HepG2 (cell line): ENCODE measurements at regions not wholly inside any gene's neighbourhood (a gene's known extent, or its start where the extent isn't known, plus 50 kb on each side); places are given as distances from the start of the nearest gene placed in this dataset.

ENCODE experiments used
- U2AF2 ChIP-seq: fragments of 200-400 bp; formaldehyde crosslinking; IDR thresholded peaks from 2 replicates; pipeline ENCODE4 v1.6.1; 2017; ENCODE audit warnings: low read depth, mild to moderate bottlenecking, low read length
- ZNF274 ChIP-seq: sonication (generic); formaldehyde crosslinking; IDR thresholded peaks from 2 replicates; pipeline ENCODE4 v1.5.1; 2020; ENCODE audit warnings: mild to moderate bottlenecking, missing genetic modification reagents
- ZNF605 ChIP-seq: sonication (generic); formaldehyde crosslinking; IDR thresholded peaks from 2 replicates; pipeline ENCODE4 v1.8.0; 2022; ENCODE audit warnings: mild to moderate bottlenecking, missing genetic modification reagents
- TF ChIP-seq, protein P1 (sequence below): sonication (generic); formaldehyde crosslinking; conservative IDR thresholded peaks from 2 replicates; pipeline ENCODE4 v1.8.0; 2022; ENCODE audit warnings: missing genetic modification reagents

DNA sequence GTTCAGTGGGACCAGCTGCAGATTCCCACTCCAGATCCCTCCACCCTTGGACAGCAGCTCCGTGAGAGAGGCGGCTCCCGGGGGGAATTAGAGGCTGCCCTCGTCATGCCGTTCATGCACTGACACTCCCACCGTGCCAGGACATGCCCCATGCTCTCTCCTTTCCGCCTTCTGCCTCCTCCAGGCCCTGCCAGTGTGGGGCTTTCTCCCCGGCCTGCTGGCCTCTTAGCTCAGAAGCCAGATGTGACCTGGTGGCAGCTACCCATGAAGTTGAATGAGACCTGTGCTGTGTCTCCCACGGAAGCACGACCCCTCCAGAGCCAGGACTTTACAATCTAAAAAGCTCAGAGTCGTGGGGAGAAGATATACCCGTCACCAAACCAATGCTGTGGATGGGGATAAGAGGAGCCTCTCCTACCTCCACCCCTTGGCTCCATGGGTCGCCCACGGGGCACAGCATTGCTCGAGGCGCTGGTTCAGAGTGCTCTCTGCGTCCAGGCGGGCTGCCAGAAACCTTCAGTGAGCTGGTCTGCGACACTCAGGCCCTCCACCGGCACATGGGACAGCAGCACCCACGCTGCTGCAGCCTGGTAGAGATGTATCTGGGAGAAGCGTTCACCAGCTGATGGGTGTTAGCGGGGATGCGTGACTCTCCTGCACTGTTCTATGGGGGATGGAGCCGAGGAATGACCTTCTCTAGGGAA, 111.0 kb upstream of the GPC1 start:
- TF ChIP-seq U2AF2 (no peak), ZNF605 (CRISPR knock-in tag) (no peak), ZNF274 (no peak)
- TF ChIP-seq, protein P1, sequence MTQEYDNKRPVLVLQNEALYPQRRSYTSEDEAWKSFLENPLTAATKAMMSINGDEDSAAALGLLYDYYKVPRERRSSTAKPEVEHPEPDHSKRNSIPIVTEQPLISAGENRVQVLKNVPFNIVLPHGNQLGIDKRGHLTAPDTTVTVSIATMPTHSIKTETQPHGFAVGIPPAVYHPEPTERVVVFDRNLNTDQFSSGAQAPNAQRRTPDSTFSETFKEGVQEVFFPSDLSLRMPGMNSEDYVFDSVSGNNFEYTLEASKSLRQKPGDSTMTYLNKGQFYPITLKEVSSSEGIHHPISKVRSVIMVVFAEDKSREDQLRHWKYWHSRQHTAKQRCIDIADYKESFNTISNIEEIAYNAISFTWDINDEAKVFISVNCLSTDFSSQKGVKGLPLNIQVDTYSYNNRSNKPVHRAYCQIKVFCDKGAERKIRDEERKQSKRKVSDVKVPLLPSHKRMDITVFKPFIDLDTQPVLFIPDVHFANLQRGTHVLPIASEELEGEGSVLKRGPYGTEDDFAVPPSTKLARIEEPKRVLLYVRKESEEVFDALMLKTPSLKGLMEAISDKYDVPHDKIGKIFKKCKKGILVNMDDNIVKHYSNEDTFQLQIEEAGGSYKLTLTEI (CRISPR knock-in tag) = no peak
